Suppressor macrophage (primary cell): ENCODE measurements at regions not wholly inside any gene's neighbourhood (a gene's known extent, or its start where the extent isn't known, plus 50 kb on each side); places are given as distances from the start of the nearest gene placed in this dataset.
"Not testable (repeated sequence)": the region's sequence is repeated elsewhere in the genome, so short reads cannot be mapped to it uniquely, and the experiment has no call there.

Experiments
- DNase-seq, 4 experiments: peaks; one replicate each; pipeline ENCODE4 v3.0.0-alpha.2; 2020 to 2022

DNA sequence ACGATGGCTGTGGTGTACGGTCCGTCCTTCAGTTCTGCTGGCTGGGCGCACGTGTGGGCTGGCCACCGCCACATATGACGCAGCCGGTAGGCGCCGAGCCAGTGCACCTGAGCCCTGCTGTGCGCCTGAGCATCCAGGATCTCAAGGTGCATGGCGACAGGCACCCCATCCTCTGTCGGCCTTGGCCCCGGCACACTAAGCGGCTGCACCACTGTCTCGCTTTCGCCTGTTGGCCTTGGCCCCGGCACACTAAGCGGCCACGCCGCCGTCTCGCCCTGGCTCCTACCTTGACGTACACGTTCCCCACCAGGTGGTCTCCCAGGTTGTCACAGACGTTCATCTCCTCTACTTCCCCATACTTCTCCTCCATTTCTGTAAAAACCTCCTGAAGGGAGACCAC, 4034.6 kb upstream of the TPTE start:
- not testable (repeated sequence) for DNase-seq

DNA sequence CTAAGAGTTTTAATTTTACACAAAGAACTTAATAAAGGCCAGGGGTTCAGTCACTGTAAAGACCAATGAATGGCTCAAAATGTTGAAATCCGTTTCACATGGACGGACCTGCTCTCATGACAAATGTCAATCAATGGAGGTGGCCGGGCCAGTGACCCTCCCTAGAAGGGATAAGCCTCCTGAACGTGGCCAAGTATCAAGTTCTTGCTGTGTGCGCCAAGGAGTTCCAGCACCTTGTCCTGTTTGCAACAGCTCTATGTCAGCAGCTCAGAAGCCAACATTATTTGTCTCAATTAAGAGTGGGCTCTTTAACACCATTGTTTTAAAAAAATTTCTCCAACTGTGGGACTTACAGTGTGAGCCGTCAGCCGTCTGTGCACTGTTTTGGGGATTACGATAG, 4028.7 kb upstream of the TPTE start:
- not testable (repeated sequence) for DNase-seq

DNA sequence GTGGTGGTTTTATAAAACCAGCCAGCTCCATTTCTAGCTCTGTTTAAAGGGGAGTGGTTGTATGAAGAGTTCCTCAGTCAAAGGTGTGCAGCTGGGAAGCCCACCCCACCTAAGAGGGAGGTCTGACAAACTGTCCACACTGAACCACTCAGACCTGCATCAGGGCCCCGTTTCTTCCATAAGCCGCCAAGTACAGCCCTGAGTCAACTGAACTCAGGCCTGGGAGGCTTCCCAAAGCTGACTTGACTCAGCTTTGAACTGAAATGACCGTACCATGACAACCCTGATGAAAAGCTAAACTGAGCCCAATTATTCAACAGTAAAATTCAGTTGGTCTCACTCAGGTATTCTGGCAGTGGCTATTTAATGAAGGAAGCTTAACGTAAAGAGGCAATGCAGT, 4027.4 kb upstream of the TPTE start:
- DNase-seq, result not testable (repeated sequence)

DNA sequence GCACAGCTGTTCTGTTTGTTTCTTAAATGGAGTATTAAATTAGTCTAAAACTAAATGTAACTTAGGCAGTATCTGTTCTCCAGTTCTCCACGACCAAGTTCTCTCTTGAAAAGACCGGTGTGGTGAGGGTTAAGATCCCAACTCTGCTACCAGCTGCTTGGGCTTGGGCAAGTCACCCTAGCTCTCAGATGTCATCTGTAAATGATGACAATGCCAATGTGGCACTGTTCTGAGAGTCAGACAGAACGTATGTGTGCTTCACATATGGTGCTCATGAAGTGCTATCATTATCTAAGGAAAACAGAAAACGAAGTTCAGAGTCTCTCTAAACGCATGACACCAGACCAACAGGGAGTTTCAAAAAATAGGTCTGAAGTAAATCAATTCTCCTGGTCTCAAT, 4025.0 kb upstream of the TPTE start:
- DNase-seq, result not testable (repeated sequence)

DNA sequence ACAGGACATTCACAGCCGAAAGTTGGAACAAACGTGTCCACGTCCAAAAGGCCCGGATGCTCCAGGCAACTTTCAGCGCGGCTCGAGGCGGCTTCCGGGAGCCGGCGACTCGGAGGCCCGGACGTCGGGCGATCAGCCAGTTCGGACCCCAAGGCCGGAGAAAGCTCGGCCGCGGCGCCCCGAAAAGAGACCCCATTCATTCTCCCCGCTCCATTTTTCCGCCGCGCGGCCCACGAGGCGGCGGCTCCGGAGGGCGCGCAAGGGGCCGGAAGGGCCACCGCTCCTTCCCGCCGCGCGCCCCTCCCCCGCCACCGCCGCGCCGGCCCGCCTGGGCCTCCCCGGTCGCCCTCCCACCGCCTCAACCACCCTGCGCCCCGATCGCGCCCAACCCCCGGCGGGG, 4022.7 kb upstream of the TPTE start:
- DNase-seq, result peak in 2 of 4 experiments; percentile 9 to 24

DNA sequence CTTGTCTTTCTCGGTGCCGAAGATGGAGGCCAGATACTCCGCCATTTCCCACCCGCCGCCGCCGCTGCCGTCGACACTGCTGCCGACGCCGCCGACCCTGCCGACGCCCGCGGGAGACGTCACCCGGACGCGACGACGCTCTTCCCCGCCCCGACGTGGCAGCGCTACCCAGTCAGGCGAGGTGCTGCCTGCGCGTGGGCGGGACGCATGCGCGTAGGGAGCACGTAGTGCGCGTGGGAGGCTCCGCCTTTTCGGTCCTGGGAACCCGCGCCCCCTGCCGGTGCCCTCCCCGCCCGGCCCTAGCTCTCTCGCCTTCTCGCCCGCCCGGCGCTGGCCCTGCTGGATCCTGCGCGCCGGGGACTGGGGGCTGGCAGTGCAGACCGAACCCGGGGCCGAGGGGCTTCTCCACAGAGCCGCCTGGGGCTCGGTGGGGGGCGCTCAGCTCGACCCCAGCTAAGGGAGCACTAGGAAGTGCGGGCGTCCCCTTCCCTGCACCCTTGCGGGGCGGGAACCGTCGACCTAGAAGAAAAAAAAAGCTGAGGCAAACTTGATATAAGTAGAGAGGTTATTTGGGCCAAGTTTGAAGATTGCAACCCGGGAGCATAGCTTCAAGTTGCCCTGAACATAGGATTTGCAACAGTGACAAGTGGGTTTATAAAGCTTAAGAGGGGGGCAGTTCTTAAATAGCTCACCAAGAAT, 4022.1 kb upstream of the TPTE start:
- DNase-seq, result not testable (repeated sequence)

DNA sequence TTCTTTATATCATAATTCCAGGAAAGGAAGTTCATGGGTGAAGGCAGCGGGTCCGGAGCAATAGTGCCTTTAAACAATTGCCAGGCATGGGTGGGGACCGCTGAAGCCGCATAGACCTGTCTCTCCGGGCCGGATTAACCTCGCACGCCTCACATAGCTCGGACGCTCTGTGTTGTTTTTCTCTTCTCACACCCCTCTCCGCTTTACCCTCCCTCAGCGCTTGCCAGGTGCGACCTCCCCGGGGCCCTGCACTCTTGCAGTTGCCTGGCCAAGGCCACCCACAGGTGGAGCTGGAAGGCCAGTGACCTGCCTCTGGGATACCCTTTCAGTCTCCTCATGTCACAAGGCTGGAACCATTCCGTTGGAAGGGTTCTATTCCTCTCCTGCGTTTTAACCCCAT, 4021.5 kb upstream of the TPTE start:
- not testable (repeated sequence) for DNase-seq

DNA sequence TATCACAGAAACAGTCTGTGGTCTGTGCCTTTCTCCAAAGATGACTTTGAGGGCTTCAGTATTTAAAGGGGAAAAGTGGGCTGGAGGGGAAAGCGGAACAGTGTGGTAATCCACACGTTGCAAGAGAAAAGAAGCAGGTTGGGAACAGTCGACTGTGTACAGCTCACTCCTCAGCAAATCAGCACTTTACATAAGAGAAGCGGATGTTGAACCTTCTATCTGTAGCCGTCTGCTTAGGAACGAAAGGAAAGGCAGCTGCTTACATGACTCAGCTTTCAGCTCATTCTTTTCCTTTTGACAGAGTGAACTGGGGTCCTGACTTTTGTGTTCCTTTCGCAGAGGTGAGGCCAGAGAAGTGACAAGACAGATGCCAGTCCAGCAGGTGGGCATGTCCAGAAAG, 4020.7 kb upstream of the TPTE start:
- not testable (repeated sequence) for DNase-seq

DNA sequence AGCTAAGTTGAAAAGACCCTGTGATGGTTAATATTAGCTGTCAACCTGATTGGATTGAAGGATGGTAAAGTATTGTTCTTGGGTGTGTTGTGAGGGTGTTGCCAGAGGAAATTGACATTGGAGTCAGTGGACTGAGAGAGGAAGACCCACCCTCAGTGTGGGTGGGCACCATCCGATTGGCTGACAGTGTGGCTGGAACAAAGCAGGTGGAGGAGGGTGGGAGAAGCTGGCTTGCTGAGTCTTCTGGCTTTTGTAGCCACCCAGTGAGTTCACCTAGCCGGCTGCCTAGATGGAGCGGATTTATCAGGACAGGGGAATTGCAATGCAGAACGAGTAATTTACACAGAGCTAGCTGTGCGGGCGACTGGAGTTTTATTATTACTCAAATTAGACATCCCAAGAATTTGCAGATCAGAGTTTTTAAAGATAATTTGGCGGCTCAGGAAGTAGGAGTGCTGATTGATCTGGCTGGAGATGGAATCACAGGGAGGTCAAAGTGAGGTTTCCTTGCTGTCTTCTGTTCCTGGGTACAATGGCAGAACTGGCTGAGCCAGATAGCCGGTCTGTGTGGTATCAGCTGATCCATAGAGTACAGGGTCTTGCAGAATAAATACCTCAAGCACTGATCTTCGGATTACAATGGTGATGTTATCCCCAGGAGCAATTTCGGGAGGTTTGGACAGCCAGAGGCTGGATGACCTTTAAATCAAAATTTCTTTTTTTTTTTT, 4015.1 kb upstream of the TPTE start:
- not testable (repeated sequence) for DNase-seq

DNA sequence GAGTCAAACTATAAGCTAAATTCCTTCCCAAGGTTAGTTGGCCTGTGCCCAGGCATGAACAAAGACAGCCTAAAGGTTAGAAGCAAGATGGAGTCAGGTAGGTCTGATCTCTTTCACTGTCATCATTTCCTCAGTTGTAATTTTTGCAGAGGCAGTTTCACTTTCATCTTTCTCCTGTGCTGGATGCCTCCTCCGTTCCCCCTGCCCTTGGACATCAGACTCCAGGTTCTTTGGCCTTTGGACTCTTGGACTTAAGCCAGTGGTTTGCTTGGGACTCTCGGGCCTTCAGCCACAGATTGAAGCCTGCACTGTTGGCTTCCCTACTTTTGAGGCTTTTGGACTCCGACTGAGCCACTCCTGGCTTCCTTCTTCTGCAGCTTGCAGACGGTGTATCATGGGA, 4013.8 kb upstream of the TPTE start:
- DNase-seq, result not testable (repeated sequence)

DNA sequence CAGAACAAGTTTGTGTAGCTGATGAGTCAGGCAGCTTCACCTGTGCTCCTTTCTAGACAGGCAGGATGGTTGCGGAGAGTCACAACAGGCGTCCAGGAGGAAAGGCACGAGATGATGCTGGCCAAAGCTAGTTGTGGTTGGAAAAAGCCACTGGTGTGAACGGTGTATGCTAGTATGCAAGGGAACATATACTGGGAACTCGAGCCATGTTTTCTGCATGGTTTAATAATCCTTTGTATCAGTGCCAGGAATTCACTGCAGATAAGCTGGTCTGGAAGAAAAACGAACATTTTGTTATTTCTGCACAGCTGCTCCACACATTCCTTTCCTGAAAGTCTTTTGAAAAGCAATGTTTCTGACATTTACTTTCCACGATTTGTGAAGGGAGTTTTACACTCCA, 3999.6 kb upstream of the TPTE start:
- DNase-seq, result not testable (repeated sequence)

DNA sequence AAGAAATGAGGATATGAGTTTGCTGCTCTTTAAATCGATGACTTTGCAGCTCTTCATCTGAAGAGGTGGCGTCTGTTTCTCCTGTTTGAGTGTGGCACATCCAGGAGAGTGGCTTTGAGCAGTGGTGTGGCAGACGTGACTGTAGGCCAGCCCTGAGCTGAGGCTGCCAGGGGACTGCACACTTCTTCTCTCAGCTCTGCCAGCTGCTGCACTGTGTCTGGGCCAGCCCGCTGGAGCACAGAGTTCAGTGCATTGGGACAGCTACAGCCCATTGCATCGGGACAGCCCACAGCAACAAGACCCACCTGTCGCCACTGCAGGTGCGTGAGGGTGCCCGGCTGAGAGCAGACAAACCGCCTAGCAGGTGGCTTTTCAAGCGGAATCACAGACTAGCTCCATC, 3995.2 kb upstream of the TPTE start:
- DNase-seq, result not testable (repeated sequence)

DNA sequence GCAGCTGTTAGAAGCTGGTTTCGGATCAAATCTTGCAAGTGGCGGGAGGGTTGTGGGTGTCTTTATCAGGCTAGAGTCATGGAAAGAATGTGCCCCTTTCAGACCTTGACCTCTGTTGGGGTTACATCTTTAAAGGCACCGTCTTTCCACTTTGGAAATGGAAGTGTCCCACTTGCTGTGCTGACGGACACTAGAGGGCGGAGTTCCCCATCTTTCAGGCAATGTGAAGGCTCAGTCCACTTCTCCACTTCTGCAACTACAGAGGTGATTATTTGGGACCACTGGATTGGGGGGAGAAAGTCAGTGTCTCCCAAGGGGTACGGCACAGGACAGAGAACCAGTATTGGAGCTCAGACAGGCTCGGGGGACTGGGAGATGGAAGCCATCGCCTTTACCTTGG, 3990.7 kb upstream of the TPTE start:
- not testable (repeated sequence) for DNase-seq

DNA sequence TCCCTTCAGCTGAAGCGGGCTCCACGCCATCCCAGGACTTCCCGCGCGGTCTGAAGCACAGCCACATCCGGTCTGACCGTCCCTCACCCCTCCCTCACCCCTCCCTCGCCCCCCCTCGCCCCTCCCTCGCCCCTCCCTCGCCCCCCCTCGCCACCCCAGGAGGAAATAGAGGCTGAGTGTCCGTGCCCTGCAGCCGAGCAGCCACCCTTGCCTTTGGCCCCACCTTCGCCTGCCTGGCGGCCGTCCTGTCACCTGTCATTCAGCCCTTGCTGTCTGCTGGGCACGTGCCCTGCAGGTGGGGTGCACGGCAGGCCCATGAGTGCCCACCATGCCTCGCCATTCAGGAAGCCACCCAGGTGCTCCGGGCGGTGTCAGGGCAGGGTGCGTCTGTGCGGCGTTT, 3988.1 kb upstream of the TPTE start:
- not testable (repeated sequence) for DNase-seq

DNA sequence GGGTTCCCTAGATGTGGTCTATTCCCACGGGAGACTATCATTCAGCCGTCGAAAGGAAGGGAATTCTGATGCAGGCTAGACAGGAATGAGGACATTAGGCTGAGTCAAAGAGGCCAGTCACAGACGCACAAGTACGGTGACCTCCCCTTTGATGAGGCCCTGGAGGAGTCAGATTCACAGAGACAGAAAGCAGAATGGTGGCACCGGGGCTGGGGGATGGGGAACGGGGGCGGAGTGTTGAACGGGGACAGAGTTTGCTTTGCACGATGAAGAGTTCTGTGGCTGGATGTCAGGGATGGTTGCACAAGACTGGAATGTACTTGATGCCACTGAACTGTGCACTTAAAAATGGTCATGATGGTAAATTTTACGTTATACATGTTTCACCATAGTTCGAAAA, 3983.1 kb upstream of the TPTE start:
- not testable (repeated sequence) for DNase-seq

DNA sequence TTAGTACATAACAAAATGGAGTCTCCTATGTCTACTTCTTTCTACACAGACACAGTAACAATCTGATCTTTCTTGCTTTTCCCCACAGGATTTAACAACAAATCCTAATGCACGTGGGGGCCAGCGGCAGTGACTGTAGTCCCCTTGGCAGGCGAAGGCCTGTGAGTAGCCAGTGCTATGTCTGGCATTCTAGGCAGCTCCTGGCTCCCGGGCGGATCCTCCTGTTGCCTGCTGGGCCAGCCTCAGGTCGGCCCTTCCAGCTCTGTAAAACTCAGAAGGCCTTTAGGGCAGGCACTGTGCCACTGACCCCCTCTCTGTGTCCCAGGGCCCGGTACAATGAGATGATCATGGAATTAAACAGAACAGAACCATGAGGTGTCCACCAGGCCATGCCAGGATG, 3981.7 kb upstream of the TPTE start:
- not testable (repeated sequence) for DNase-seq

DNA sequence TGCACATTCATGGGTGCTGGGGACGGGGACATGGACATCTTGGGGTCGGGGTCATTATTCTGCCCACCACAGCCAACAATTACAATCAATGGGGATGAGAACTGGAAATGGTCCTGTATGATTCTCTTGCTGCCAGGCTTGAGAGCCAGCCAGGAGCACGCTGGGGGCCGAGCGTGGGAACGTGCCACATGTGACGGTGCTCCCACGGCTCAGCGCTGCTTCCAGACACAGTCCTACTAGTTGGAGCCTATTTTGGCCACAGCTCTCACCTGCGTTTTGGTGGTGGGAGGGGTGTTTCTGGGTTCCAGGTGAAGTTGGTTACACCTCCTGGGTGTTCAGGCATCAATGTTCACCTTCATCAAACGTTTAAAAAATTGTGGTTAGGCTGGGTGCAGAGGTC, 3980.3 kb upstream of the TPTE start:
- DNase-seq, result not testable (repeated sequence)

DNA sequence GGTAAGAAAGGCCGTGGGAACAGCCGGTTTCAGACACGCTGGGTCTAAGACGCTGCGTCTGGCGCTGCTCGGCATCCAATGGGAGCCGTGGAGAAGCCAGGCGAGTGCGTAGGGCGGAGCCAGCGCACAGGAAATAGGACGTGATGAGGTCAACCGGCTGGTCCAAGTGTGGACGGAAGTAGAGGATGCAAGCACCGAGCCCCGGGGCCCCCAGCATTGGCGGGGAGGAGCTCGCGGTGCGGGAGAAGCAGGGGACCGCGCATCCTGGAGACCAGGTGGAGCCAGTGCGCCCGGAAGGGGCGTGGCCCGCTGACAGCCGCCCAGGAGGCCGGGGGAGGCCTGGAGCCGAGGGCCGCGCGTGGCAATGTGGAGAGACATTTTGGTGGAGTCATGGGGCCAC, 3976.1 kb upstream of the TPTE start:
- not testable (repeated sequence) for DNase-seq

DNA sequence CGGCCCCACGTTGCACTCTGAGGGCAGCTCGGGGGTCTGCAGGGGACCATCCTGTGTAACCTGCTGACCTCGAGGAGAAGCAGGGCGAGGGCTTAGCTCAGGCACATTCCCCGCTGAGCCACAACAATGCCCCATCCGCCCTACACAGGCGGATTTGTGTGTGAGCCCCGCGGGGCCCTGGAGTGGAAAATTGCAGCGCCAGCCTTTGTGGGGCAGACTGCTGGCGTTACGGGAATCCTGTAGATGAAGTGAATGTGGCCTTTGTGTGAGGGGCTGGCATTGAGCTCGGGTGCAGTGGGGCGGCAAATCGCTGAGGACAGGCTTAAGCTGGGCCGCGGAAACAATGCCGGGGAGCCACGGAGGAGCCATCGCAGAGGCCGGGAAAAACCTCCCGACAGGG, 3970.3 kb upstream of the TPTE start:
- not testable (repeated sequence) for DNase-seq

DNA sequence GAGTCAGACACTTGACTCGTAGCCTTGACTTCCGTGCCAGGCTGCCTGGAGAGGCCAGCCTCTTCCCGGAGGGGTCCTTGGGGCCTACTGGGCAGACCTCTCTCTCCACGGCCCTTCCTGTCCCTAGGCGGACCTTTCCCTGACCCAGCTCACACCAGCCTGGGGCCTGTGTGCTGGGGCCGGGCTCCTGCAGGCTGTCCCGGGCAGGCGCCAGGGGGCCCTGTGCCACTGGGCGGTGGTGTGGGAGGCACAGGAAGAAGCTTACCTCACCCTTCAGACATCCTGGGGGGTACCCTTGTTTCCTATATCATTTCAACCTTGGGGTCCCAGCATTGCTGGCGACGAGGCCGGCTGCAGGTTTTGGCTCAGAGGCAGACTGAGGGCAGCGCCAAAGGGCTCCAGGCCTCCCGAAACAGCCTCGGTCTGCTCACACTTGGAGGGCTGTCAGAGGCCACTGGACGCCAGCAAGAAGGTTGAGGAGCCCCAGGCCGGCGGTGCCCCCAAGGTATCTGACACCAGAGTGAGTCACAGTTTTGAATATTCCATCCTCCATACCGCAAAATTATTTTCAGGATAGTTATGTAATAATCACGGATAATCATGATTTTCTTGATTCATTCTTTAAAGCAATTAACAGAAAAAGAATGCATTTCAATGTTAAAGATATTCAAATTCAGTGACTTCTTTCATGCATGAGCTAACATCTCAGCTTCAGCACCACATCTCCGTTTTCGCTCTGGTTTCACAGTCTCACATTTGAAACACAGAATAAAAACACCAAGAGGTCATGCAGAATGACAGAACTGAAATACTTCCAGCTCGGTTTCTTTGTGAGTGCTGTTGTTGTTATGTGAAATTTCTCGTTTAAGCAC, 3967.6 kb upstream of the TPTE start:
- not testable (repeated sequence) for DNase-seq

DNA sequence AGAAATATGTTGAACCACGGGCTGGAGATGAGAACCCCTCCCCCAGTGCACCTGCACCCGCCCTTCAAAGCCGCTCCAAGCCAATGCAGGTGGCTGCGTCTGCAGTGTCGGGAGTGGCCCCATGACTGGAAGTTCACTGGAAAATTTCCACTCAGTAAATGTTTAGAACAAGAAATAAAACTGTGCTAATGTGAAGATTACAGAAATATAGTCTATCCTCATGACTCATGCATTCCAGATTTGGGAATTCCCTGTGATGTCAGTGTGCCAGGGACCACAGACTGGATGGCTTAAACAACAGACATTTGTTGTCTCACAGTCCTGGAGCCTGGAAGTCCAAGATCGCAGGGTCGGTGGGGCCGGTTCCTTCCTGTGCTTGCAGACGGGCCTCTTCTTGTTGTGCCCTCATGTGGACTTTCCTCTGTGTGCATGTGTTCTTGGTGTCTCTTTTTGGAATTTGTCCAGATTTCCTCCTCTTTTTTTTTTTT, 3967.0 kb upstream of the TPTE start:
- DNase-seq, result not testable (repeated sequence)

DNA sequence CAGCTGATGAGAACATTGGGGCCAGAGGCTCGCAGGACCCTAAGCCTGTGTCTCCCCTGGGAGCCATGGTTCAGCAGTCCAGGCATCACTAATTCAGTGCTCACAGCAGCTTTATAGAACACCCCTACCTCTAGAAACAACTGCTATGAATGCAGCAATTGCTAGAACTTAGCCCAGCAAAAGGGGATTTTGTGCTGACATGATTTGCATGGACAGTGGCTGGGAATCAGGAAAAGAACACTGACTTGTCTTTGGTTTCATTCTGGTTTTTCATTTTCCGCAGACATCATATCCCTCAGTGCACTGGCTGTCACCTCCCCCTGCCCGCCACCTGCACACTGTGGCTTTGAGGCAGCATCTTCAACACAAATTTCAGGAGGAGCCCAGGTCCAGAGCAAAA, 3964.9 kb upstream of the TPTE start:
- DNase-seq, result not testable (repeated sequence)

DNA sequence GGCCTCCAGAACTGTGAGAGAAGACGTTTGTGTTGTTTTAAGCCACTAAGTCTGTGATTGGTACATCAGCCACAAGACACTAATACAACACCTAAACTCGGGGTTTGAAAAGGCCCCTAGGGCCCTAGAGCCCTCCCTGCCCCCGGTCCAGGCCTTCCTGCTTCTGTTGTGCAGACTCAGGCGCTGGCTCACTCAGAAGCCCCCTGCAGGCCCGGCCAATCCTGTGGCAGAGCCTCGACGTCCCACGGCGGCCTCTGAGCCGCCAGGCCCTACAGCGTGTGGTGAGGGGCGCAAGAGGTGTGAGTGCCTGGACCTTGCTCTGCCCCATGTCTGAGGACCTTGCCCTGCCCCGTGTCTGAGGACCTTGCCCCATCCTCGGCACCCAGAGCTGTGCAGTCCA, 3964.0 kb upstream of the TPTE start:
- DNase-seq, result not testable (repeated sequence)
